GM18519 (cell line): ENCODE measurements at regions not wholly inside any gene's neighbourhood (a gene's known extent, or its start where the extent isn't known, plus 50 kb on each side); places are given as distances from the start of the nearest gene placed in this dataset.
"Not testable (repeated sequence)": the region's sequence is repeated elsewhere in the genome, so short reads cannot be mapped to it uniquely, and the experiment has no call there.

Experiments used
- ATAC-seq: cut with Tn5 transposase; IDR thresholded peaks from one replicate; pipeline ENCODE4 v1.9.1; 2021; ENCODE audit warnings: mild to moderate bottlenecking, moderate library complexity; ENCODE audit not compliant: unreplicated experiment, low FRiP score

GRCh38 chr18:22499421-22499820 is 81.7 kb upstream of the CTAGE1 start:
- ATAC-seq, result no peak

- ATAC-seq, result no peak
These were observed 86.1 kb upstream of the CTAGE1 start for GRCh38 chr18:22503803-22504202.

GRCh38 chr18:22504251-22505030 is 86.7 kb upstream of the CTAGE1 start:
- ATAC-seq, result no peak

GRCh38 chr18:22505141-22505591 is 87.5 kb upstream of the CTAGE1 start:
- no peak for ATAC-seq

GRCh38 chr18:22507055-22507454 is 89.3 kb upstream of the CTAGE1 start:
- no peak for ATAC-seq

- ATAC-seq, result no peak
These were observed 91.7 kb upstream of the CTAGE1 start for GRCh38 chr18:22509423-22509822.

- ATAC-seq, result no peak
These were observed 93.0 kb upstream of the CTAGE1 start for GRCh38 chr18:22510697-22511096.

- ATAC-seq, result no peak
These were observed 96.2 kb upstream of the CTAGE1 start for GRCh38 chr18:22513721-22514481.

- ATAC-seq, result no peak
These were observed 96.9 kb upstream of the CTAGE1 start for GRCh38 chr18:22514655-22515054.

GRCh38 chr18:22515250-22515649 is 97.5 kb upstream of the CTAGE1 start:
- no peak for ATAC-seq

- ATAC-seq, result no peak
These were observed 99.6 kb upstream of the CTAGE1 start for GRCh38 chr18:22517356-22517755.

GRCh38 chr18:22521026-22521707 is 103.5 kb upstream of the CTAGE1 start:
- ATAC-seq, result no peak

- ATAC-seq, result no peak
These were observed 105.8 kb upstream of the CTAGE1 start for GRCh38 chr18:22523481-22523880.

- ATAC-seq, result no peak
These were observed 107.1 kb upstream of the CTAGE1 start for GRCh38 chr18:22524783-22525182.

- no peak for ATAC-seq
These were observed 107.6 kb upstream of the CTAGE1 start for GRCh38 chr18:22525313-22525712.

- no peak for ATAC-seq
These were observed 108.2 kb upstream of the CTAGE1 start for GRCh38 chr18:22525883-22526282.

- ATAC-seq, result no peak
These were observed 110.6 kb upstream of the CTAGE1 start for GRCh38 chr18:22528291-22528690.

- not testable (repeated sequence) for ATAC-seq
These were observed 117.0 kb upstream of the CTAGE1 start for GRCh38 chr18:22534706-22535105.

GRCh38 chr18:22536558-22536957 is 118.8 kb upstream of the CTAGE1 start:
- ATAC-seq, result no peak

- ATAC-seq, result no peak
These were observed 120.7 kb upstream of the CTAGE1 start for GRCh38 chr18:22538426-22538825.

- ATAC-seq, result no peak
These were observed 121.5 kb upstream of the CTAGE1 start for GRCh38 chr18:22539051-22539765.
